ES-I3 (cell line): ENCODE measurements at regions not wholly inside any gene's neighbourhood (a gene's known extent, or its start where the extent isn't known, plus 50 kb on each side); places are given as distances from the start of the nearest gene placed in this dataset.
"Not testable (repeated sequence)": the region's sequence is repeated elsewhere in the genome, so short reads cannot be mapped to it uniquely, and the experiment has no call there.

Experiments used
- H3K36me3 ChIP-seq: 2 replicates; pipeline ENCODE4 v1.6.1; 2013; ENCODE audit warnings: mild to moderate bottlenecking, low read length, control low read depth, moderate library complexity; ENCODE audit not compliant: insufficient read depth
- H3K4me1 ChIP-seq: 2 replicates; pipeline ENCODE4 v1.6.1; 2013; ENCODE audit warnings: mild to moderate bottlenecking, control low read depth, low read length; ENCODE audit not compliant: insufficient read depth
- H3K9ac ChIP-seq: 2 replicates; pipeline ENCODE4 v1.6.1; 2013; ENCODE audit warnings: low read depth, mild to moderate bottlenecking, low read length, moderate library complexity
- H3K9me3 ChIP-seq: 2 replicates; pipeline ENCODE4 v1.6.1; 2013; ENCODE audit warnings: mild to moderate bottlenecking, low read length, moderate library complexity; ENCODE audit not compliant: control insufficient read depth, insufficient read depth

DNA sequence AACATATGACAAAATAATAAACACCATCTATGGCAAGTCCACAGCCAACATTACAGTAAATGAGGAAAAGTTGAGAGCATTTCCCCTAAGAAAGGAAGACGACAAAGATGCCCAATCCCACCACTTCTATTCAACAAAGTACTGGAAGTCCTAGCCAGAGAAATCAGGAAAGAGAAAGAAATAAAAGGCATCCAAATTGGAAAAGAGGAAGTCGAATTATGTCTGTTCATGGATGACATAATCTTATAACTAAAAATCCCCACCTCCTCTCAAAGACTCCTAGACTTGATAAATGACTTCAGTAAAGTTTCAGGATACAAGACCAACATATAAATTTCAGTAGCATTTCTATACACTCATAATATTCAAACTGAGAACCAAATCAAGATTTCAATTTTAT, 288.5 kb upstream of the POT1 start:
- Histone ChIP-seq H3K9ac (no peak overlapping the region), H3K4me1 (peaks cover 10% of the 10 kb centered on the region; the same call in 1 of the 2 replicates), H3K9me3 (no peaks in the 10 kb centered on the region), H3K36me3 (no peaks in the 10 kb centered on the region)

DNA sequence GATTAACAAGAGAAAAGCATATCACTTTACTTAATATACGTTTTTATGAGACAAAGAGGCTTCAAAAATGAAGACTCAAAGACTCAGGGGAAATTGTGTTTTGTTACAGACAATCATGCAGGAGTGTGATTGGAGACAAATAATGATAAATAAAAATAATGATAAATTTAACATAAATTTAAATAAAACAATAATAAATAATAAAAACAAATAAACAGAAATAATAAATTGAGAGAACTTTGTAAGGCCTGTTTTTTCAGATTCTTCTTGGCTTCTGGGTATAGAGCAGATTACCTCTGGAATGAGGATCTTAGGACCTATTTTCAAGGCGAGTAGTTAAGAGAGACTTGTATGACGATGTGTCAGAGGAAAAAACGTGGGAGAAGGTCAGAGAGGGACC, 271.4 kb upstream of the POT1 start:
- peaks cover 10% of the 10 kb centered on the region; the same call in 1 of the 2 replicates for H3K4me1 ChIP-seq
- H3K9ac ChIP-seq: no peak overlapping the region

DNA sequence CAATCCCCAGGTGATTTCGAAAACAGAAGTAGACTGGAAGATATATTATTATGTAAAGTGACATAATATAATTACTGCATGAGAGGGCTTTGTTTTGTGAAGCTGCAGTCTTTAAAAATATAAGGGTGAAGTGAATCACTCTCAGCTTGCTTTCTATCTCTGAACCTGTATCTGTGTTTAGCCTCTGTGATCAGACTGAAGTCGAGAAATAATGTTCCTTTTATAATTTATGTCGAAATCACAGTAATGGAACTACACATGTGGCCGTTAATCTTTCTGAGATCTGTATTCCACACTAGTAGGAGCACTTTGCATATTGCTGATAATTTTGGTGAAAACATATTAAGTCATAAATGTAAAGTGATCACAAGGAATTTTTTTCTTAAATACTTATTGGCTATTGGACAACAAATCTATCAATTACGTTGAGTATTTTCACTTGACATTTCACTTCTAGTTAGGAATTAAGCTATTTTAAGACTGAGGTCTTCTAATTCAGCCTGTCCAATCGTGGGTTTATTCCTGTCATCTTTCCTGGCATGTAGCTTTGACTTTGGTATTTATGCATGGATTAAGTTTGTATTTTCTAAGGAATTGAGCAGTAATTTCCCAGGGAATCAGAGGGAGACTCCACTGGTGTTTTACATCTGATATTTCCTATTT, 268.2 kb upstream of the POT1 start:
- H3K4me1 ChIP-seq: peaks cover 10% of the 10 kb centered on the region; the same call in 1 of the 2 replicates
- H3K9ac ChIP-seq: no peak overlapping the region
- H3K36me3 ChIP-seq: peaks cover 4% of the 10 kb centered on the region; the same call in 1 of the 2 replicates
- peaks cover 4% of the 10 kb centered on the region; the same call in 1 of the 2 replicates for H3K9me3 ChIP-seq

More for the DNA sequence above, 271.4 kb upstream of the POT1 start:
- Histone ChIP-seq H3K9me3 (no peaks in the 10 kb centered on the region), H3K36me3 (no peaks in the 10 kb centered on the region)

DNA sequence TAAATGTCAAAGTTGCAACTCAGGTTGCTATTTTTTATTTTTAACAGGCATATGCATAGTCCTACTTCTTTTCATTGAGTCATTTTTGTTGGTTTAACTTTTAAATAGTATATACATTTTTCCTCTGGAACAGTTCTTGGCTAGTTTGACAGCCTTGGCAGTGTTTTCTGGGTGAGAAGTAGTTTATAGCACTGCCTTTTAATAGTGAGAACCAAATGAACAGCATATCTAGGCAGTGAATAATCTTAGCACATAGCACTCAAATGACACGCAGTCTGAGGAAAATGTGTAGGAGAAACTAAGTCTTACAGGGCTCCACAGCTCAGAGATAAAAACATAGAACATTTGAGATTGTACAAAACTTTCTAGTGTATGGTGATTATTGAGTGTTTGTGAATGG, 265.5 kb upstream of the POT1 start:
- Histone ChIP-seq H3K9me3 (peaks cover 9% of the 10 kb centered on the region; the same call in 1 of the 2 replicates), H3K4me1 (peaks cover 6% of the 10 kb centered on the region; the same call in 1 of the 2 replicates), H3K36me3 (peaks cover 4% of the 10 kb centered on the region; the same call in 1 of the 2 replicates), H3K9ac (no peak overlapping the region)

DNA sequence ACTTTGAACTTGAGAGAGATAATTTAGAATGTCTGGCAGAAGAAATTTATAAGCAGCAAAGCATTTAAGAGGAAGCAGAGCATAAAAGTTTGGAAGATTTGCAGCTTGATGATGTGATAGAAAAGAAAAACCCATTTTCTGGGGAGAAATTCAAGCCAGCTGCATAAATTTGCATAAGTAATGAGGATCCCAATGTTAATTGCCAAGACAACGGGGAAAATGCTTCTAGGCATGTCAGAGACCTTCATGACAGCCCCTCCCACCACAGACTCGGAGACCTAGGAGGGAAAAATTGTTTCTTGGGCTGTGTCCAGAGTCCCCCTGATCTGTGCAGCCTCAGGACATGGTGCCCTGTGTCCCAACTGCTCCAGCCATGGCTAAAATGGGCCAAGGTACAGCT, 263.6 kb upstream of the POT1 start:
- Histone ChIP-seq H3K9ac (no peak overlapping the region), H3K9me3 (peaks cover 12% of the 10 kb centered on the region), H3K4me1 (peaks cover 6% of the 10 kb centered on the region; the same call in 1 of the 2 replicates), H3K36me3 (peaks cover 4% of the 10 kb centered on the region; the same call in 1 of the 2 replicates)

DNA sequence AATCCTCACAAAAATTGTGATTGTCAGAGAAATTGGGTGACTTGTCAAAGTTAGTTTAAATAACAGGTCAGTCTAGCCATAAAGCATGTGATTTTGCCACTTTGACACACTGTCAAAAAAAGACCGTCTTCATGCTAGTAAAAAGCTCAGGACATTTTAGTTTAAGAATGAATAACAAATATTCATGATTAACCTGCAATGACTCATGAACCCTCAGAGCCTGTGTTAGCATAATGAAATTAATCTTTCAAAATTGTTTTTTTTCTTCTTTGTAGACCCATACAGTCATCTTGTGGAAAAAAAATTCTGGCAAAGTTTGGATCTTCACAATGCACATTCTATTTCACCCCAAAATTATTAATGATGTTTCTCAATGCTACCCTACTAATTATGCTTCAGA, 255.2 kb upstream of the POT1 start:
- no peak overlapping the region for H3K9ac ChIP-seq
- no peaks in the 10 kb centered on the region for H3K36me3 ChIP-seq
- peaks cover 8% of the 10 kb centered on the region for H3K9me3 ChIP-seq
- H3K4me1 ChIP-seq: no peaks in the 10 kb centered on the region

DNA sequence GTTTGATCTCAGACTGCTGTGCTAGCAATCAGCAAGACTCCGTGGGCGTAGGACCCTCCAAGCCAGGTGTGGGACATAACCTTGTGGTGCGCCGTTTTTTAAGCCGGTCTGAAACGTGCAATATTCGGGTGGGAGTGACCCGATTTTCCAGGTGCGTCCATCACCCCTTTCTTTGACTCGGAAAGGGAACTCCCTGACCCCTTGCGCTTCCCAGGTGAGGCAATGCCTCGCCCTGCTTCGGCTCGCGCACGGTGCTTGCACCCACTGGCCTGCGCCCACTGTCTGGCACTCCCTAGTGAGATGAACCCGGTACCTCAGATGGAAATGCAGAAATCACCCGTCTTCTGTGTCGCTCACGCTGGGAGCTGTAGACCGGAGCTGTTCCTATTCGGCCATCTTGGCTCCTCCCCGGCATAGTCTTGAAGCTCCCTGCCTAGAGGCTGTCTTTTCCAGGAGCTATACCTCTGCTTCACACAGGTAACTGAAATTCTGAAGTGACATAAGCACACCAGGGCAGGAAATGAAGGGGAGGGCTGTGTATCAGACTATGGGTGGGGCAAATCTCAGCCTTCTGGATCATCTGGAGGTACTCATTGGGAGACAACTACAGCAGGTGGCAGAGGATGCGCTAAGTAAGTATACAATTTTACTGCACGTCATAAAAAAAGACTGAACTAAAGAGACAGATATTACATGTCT, 252.1 kb upstream of the POT1 start:
- H3K4me1 ChIP-seq, H3K36me3 ChIP-seq: not testable (repeated sequence)
- H3K9ac ChIP-seq: peak overlapping the region; percentile 60
- peaks cover 11% of the 10 kb centered on the region for H3K9me3 ChIP-seq

DNA sequence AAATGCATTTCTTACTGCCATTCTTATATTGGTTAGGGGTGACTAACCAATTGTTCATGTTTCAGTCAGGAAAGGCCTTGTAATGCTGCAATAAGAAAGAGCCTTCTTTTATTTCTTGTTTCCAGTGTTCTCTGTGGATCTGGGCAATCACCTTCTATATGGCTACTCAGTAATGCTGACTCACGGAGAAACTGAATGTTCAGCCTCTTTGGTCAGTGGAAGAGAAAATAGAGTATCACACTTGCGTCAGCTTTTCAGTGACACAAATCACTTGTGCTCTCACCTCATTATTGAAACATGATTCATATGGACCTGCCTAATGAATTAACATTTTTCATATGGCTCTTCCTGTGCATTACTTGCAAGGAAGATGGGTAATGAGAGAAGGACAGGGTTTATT, 243.9 kb upstream of the POT1 start:
- Histone ChIP-seq H3K9me3 (peaks cover under 1% of the 10 kb centered on the region; the same call in 1 of the 2 replicates), H3K36me3 (no peaks in the 10 kb centered on the region; the same call in 1 of the 2 replicates), H3K4me1 (no peaks in the 10 kb centered on the region), H3K9ac (no peak overlapping the region)

DNA sequence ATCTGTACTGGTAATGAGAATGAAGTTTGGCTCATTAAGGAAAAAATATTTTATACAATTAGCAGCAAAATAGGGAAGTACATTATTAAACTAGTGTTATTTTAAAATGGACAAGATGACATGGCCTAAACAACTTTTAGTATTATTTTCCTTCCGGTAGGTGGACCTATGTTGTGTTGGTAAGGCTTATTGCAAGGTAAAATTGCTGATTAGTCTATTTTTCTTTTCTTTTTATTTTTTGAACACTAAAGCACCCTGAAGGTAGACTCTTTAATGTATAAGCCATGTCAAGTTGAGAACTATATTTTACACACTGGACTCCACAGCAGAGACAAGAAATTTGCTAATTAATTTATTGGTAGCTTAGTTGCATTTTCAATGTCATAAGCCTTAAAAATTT, 239.5 kb upstream of the POT1 start:
- H3K9me3 ChIP-seq: no peaks in the 10 kb centered on the region; the same call in 1 of the 2 replicates
- no peaks in the 10 kb centered on the region for H3K4me1 ChIP-seq
- H3K36me3 ChIP-seq: no peaks in the 10 kb centered on the region; the same call in 1 of the 2 replicates
- H3K9ac ChIP-seq: no peak overlapping the region

DNA sequence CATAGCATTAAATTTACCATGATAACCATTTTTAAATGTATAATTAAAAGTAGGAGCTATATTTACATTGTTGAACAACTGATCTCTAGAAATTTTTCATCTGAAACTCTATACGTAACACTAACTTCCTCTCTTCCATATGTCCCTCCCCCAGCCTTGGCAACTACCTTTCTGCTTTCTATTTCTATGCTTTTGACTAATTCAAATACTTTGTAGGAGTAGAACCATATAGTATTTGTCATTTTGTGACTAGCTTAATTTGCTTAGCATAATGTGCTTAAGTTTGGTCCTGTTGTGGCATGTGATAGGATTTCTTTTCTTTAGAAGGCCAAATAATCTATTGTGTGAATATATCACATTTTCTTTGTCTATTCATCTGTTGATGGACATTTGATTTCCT, 225.3 kb upstream of the POT1 start:
- Histone ChIP-seq H3K36me3 (no peaks in the 10 kb centered on the region), H3K9ac (no peak overlapping the region), H3K4me1 (no peaks in the 10 kb centered on the region), H3K9me3 (no peaks in the 10 kb centered on the region)

DNA sequence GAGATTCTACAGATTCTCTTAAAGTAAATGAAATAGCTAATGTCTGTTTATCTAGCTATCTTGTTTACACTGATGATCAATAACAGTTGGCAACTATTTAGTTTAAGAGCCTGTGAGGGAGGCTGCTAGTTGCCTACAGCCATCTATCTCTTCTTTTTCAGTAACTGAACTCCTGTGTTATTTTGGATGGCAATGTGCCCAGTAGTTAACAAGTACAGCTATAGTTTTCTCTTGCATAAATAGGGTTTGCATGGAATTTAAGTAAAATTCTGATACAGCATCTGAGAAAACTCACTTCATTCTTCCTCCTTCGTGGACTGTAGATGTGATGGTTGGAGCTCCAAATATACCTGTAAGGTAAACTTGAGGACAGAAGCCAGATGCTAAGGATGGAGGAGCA, 219.5 kb upstream of the POT1 start:
- H3K9ac ChIP-seq: no peak overlapping the region
- H3K4me1 ChIP-seq: no peaks in the 10 kb centered on the region
- H3K36me3 ChIP-seq: no peaks in the 10 kb centered on the region
- H3K9me3 ChIP-seq: no peaks in the 10 kb centered on the region

DNA sequence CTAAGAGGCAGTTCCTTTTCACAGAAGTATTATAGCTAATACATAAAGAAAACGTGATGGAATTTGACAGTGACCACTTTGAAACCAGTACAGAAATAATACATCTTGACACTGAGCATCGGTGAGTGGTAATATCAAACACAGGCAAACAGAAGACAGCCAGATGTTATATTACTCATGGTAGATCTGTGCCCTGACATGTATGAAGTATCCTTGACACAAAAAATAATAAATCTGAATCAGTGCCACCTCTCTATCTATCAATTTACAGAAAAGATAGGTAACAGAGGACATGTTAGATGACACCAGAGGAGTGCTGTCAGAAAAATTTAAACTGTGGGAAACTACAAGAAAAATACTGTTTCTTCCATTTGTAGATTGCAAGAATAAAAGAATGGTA, 217.4 kb upstream of the POT1 start:
- Histone ChIP-seq H3K36me3 (no peaks in the 10 kb centered on the region; the same call in 1 of the 2 replicates), H3K4me1 (no peaks in the 10 kb centered on the region), H3K9me3 (no peaks in the 10 kb centered on the region), H3K9ac (no peak overlapping the region)

DNA sequence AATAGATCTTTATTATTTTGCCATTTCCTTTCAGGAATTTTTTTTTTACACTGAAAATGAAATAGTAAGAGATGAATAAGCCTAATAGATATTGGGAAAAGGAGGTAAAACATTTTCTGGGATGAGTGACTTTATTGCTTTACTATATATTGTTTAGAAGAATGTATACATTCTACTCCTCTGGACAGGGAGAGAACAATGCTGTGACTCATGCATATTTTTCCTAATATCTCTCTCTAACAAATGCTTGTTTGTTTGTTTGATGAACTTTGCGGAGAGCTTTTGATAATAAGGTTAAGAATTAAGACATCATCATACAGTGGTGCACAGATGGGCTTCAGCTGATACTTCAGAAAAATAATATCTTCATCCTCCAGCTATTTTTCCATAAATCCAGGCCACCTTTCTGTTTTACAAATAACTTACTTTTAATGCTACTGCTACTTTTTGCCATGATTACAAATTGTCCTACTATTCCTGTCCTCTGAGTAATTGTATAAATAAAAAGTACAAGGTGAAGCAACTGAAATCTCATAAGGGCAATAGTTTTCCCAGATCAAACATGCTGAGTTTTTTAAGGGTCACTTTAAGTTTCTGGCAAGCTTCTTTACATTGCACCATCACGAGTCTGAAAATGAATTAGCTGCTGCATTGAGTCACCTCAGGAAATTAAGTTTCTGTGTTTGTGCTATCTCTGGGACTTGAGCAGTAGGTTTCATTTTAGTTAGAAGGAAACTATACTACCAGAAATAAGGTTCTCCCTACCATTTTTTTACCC, 207.3 kb upstream of the POT1 start:
- Histone ChIP-seq H3K9ac (no peak overlapping the region), H3K9me3 (peaks cover 3% of the 10 kb centered on the region; the same call in 1 of the 2 replicates), H3K4me1 (peaks cover 16% of the 10 kb centered on the region), H3K36me3 (no peaks in the 10 kb centered on the region)

DNA sequence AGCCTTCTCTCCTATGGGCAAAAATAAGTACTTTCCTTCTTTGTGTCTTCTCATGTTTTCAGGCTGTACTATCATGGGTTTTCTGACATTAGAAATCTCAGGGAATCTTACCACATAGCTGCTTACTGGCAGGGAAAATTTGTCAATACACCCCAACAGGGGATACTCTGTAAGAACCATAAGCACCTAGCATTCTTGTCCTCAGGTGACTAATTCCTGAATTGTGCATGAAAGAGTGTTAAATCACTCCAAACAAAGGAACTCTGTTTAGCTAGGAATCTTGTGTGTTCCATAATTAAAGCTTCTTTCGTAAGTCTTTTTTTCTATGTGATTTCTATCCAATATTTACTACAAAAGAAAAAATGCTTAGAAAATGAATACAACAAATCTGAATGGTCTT, 206.7 kb upstream of the POT1 start:
- Histone ChIP-seq H3K4me1 (peaks cover 16% of the 10 kb centered on the region), H3K9me3 (peaks cover 3% of the 10 kb centered on the region; the same call in 1 of the 2 replicates), H3K9ac (no peak overlapping the region), H3K36me3 (no peaks in the 10 kb centered on the region)
